H1 (cell line): ENCODE measurements at regions not wholly inside any gene's neighbourhood (a gene's known extent, or its start where the extent isn't known, plus 50 kb on each side); places are given as distances from the start of the nearest gene placed in this dataset.

Experiments
- CTCF ChIA-PET: fragments of 300-600 bp; sonication (Branson Sonifier 250); formaldehyde crosslinking; loops from one replicate; lab custom pipeline; 2021; ENCODE audit not compliant: partially characterized antibody; lab: Charles Lee
- POLR2A ChIA-PET: fragments of 300-600 bp; sonication (Branson Sonifier 250); formaldehyde crosslinking; loops from one replicate; lab custom pipeline; 2021; ENCODE audit warnings: inconsistent platforms; ENCODE audit not compliant: partially characterized antibody; lab: Charles Lee
- DNase-seq, 2 experiments: peaks; one replicate each; pipeline versions ENCODE4 v3.0.0 to v3.0.0-alpha.2; 2010 to 2022; ENCODE audit warnings: low spot score in 2 of 2, low read depth in 1 of 2, mixed read lengths in 1 of 2
- FAIRE-seq: peaks from 2 replicates; lab custom pipeline; 2011; peaks lifted over from hg19 to GRCh38; lab: Jason Lieb, UNC
- H2AFZ ChIP-seq: 2 replicates; pipeline ENCODE4 v1.8.1; 2012; ENCODE audit warnings: low read length, inconsistent platforms
- H2AK5ac ChIP-seq: 2 replicates; pipeline ENCODE4 v1.6.1; 2013; ENCODE audit warnings: low read depth, low read length
- H2BK120ac ChIP-seq: replicated peaks from 2 replicates; pipeline ENCODE3; 2013; ENCODE audit warnings: low read depth, low read length, inconsistent platforms
- H2BK12ac ChIP-seq: 2 replicates; pipeline ENCODE4 v1.6.1; 2013; ENCODE audit warnings: low read depth, low read length
- H2BK15ac ChIP-seq: 2 replicates; pipeline ENCODE4 v1.6.1; 2013; ENCODE audit warnings: low read length
- H2BK20ac ChIP-seq: 2 replicates; pipeline ENCODE4 v1.6.1; 2013; ENCODE audit warnings: low read length
- H2BK5ac ChIP-seq: 2 replicates; pipeline ENCODE4 v1.6.1; 2013; ENCODE audit warnings: low read depth, low read length
- H3K14ac ChIP-seq: 2 replicates; pipeline ENCODE4 v1.6.1; 2013; ENCODE audit warnings: inconsistent platforms; ENCODE audit not compliant: insufficient read length
- H3K18ac ChIP-seq: 2 replicates; pipeline ENCODE4 v1.6.1; 2013; ENCODE audit warnings: low read length; ENCODE audit errors: extremely low read depth
- H3K23ac ChIP-seq: 2 replicates; pipeline ENCODE4 v1.6.1; 2013; ENCODE audit warnings: inconsistent platforms; ENCODE audit not compliant: insufficient read length
- H3K23me2 ChIP-seq: 2 replicates; pipeline ENCODE4 v1.6.1; 2013; ENCODE audit warnings: low read depth, low read length
- H3K27ac ChIP-seq: 2 replicates; pipeline ENCODE4 v1.6.1; 2011; ENCODE audit warnings: low read depth, low read length, inconsistent platforms
- H3K27me3 ChIP-seq, 4 experiments: replicated peaks in 1 of 4; 1 replicate in 1 of 4; 2 replicates in 3 of 4; pipeline versions ENCODE4 v1.6.1 to v1.8.1; 2011 to 2013; ENCODE audit warnings: low read length in 3 of 4, mild to moderate bottlenecking in 3 of 4, inconsistent platforms in 2 of 4, mixed read lengths in 2 of 4, moderate library complexity in 1 of 4; ENCODE audit not compliant: control insufficient read depth in 3 of 4, insufficient read depth in 3 of 4; ENCODE audit errors: extremely low read depth in 1 of 4
- H3K36me3 ChIP-seq, 4 experiments: 2 replicates each; pipeline versions ENCODE4 v1.6.1 to v1.8.1; 2011 to 2013; ENCODE audit warnings: mild to moderate bottlenecking in 4 of 4, low read length in 3 of 4, moderate library complexity in 2 of 4, control low read depth in 1 of 4, inconsistent platforms in 1 of 4; ENCODE audit not compliant: insufficient read depth in 4 of 4, control insufficient read depth in 2 of 4
- H3K4ac ChIP-seq: replicated peaks from 2 replicates; pipeline ENCODE3; 2013; ENCODE audit warnings: low read length, low read depth, mixed read lengths, inconsistent platforms; ENCODE audit not compliant: insufficient read length
- H3K4me1 ChIP-seq, 4 experiments: replicated peaks in 1 of 4; 1 replicate in 1 of 4; 2 replicates in 3 of 4; pipeline versions ENCODE4 v1.6.1 to v1.8.1; 2011 to 2013; ENCODE audit warnings: low read length in 3 of 4, inconsistent platforms in 2 of 4, mixed read lengths in 1 of 4; ENCODE audit not compliant: insufficient read depth in 4 of 4, control insufficient read depth in 3 of 4
- H3K4me2 ChIP-seq, 2 experiments: 2 replicates each; pipeline versions ENCODE4 v1.6.1 to v1.8.1; 2011 to 2013; ENCODE audit warnings: low read depth in 2 of 2, low read length in 2 of 2, control low read depth in 1 of 2, inconsistent platforms in 1 of 2, mild to moderate bottlenecking in 1 of 2; ENCODE audit not compliant: insufficient read depth in 1 of 2
- H3K4me3 ChIP-seq, 4 experiments: fragments of 200-600, 300-600 bp in 1 of 4; sonication (generic), shearing (Covaris generic), sonication (Bioruptor Twin) in 1 of 4; 2 replicates each; pipeline versions ENCODE4 v1.5.1 to v1.8.1; 2011 to 2016; ENCODE audit warnings: low read length in 4 of 4, low read depth in 3 of 4, control low read depth in 2 of 4, inconsistent platforms in 2 of 4, mild to moderate bottlenecking in 2 of 4, mixed read lengths in 1 of 4, moderate library complexity in 1 of 4; ENCODE audit not compliant: insufficient read depth in 2 of 4; ENCODE audit errors: extremely low read depth in 1 of 4
- H3K56ac ChIP-seq: replicated peaks from 2 replicates; pipeline ENCODE3; 2013; ENCODE audit warnings: low read depth, mild to moderate bottlenecking, mixed read lengths, low read length, inconsistent platforms; ENCODE audit not compliant: insufficient read length
- H3K79me1 ChIP-seq: 2 replicates; pipeline ENCODE4 v1.6.1; 2013; ENCODE audit warnings: low read depth, low read length, control low read depth
- H3K79me2 ChIP-seq, 2 experiments: 2 replicates each; pipeline versions ENCODE4 v1.6.1 to v1.8.1; 2012 to 2013; ENCODE audit warnings: low read length in 2 of 2, mild to moderate bottlenecking in 2 of 2, inconsistent platforms in 1 of 2; ENCODE audit not compliant: insufficient read depth in 2 of 2, control insufficient read depth in 1 of 2
- H3K9ac ChIP-seq, 4 experiments: replicated peaks in 1 of 4; 1 replicate in 1 of 4; 2 replicates in 3 of 4; pipeline versions ENCODE4 v1.6.1 to v1.8.1; 2011 to 2013; ENCODE audit warnings: low read depth in 3 of 4, low read length in 3 of 4, control low read depth in 2 of 4, mild to moderate bottlenecking in 2 of 4, moderate library complexity in 2 of 4, inconsistent platforms in 1 of 4; ENCODE audit errors: extremely low read depth in 1 of 4
- H3K9me3 ChIP-seq, 2 experiments: 2 replicates each; pipeline versions ENCODE4 v1.6.1 to v1.8.1; 2012 to 2013; ENCODE audit warnings: mild to moderate bottlenecking in 2 of 2, moderate library complexity in 2 of 2, control low read depth in 1 of 2, inconsistent platforms in 1 of 2, low read depth in 1 of 2, low read length in 1 of 2, mixed read lengths in 1 of 2; ENCODE audit not compliant: insufficient read depth in 2 of 2
- H4K20me1 ChIP-seq, 2 experiments: replicated peaks in 1 of 2; 2 replicates each; pipeline versions ENCODE3 to v1.8.1; 2011 to 2013; ENCODE audit warnings: inconsistent platforms in 2 of 2, low read length in 2 of 2, mild to moderate bottlenecking in 1 of 2; ENCODE audit not compliant: insufficient read depth in 2 of 2, control insufficient read depth in 1 of 2
- H4K5ac ChIP-seq: 2 replicates; pipeline ENCODE4 v1.6.1; 2013; ENCODE audit warnings: low read length, low read depth, mixed read lengths, inconsistent platforms; ENCODE audit not compliant: insufficient read length
- H4K8ac ChIP-seq: 2 replicates; pipeline ENCODE4 v1.8.0; 2013; ENCODE audit warnings: mild to moderate bottlenecking, moderate library complexity, low read length, inconsistent platforms; ENCODE audit not compliant: insufficient read depth; ENCODE audit errors: extremely low read depth
- H4K91ac ChIP-seq: replicated peaks from 2 replicates; pipeline ENCODE3; 2013; ENCODE audit warnings: low read length, mixed read lengths, inconsistent platforms; ENCODE audit not compliant: insufficient read length
- ASH2L ChIP-seq: fragments of 200-600, 300-600 bp; sonication (generic); IDR thresholded peaks from one replicate; pipeline ENCODE4 v1.7.1; 2017; ENCODE audit warnings: low read length
- BRCA1 ChIP-seq: IDR thresholded peaks from 2 replicates; pipeline ENCODE4 v1.6.1; 2012; ENCODE audit warnings: low read depth, low read length, improper control_type of control experiment
- CBX5 ChIP-seq: fragments of 300-800, 300-1000 bp; sonication (generic); IDR thresholded peaks from 2 replicates; pipeline ENCODE4 v1.7.1; 2016; ENCODE audit warnings: antibody characterized with exemption, low read length, low read depth
- CEBPB ChIP-seq: IDR thresholded peaks from 2 replicates; pipeline ENCODE4 v1.6.1; 2012; ENCODE audit warnings: low read depth, low read length
- CTBP2 ChIP-seq: IDR thresholded peaks from 2 replicates; pipeline ENCODE4 v1.7.0; 2011; ENCODE audit warnings: borderline replicate concordance, mild to moderate bottlenecking, moderate library complexity, mixed read lengths, low read length; ENCODE audit not compliant: insufficient read depth, insufficient read length
- JUND ChIP-seq: IDR thresholded peaks from 2 replicates; pipeline ENCODE4 v1.6.1; 2011; ENCODE audit warnings: mild to moderate bottlenecking, improper control_type of control experiment, low read length
- NANOG ChIP-seq: IDR thresholded peaks from 2 replicates; pipeline ENCODE4 v1.6.1; 2011; ENCODE audit warnings: low read length, low read depth, mild to moderate bottlenecking, inconsistent platforms; ENCODE audit not compliant: insufficient read depth, poor library complexity, severe bottlenecking
- PHF8 ChIP-seq: fragments of 200-600 bp; sonication (generic); conservative IDR thresholded peaks from 2 replicates; pipeline ENCODE4 v1.7.1; 2012; ENCODE audit warnings: low read depth, mild to moderate bottlenecking, inconsistent platforms, low read length, moderate library complexity
- POLR2AphosphoS5 ChIP-seq: IDR thresholded peaks from 2 replicates; pipeline ENCODE4 v1.6.1; 2011; ENCODE audit warnings: low read depth, low read length
- POU5F1 ChIP-seq: IDR thresholded peaks from 2 replicates; pipeline ENCODE4 v1.6.1; 2011; ENCODE audit warnings: low read depth, mild to moderate bottlenecking, low read length, moderate library complexity
- SAP30 ChIP-seq: fragments of 300-600 bp; sonication (generic); IDR thresholded peaks from 2 replicates; pipeline ENCODE4 v1.7.1; 2012; ENCODE audit warnings: low read length, moderate library complexity, mild to moderate bottlenecking, inconsistent platforms; ENCODE audit not compliant: insufficient read depth, insufficient replicate concordance
- SIN3A ChIP-seq, 2 experiments: IDR thresholded peaks in 1 of 2; conservative IDR thresholded peaks in 1 of 2; 2 replicates each; pipeline ENCODE4 v1.6.1; 2011 to 2012; ENCODE audit warnings: low read length in 2 of 2, improper control_type of control experiment in 1 of 2, low read depth in 1 of 2, mild to moderate bottlenecking in 1 of 2
- SUZ12 ChIP-seq: fragments of 200-600 bp; sonication (generic); IDR thresholded peaks from 2 replicates; pipeline ENCODE4 v1.6.1; 2012; ENCODE audit warnings: mild to moderate bottlenecking, inconsistent platforms, low read length, moderate library complexity, mixed read lengths
- TAF7 ChIP-seq: optimal IDR thresholded peaks from 2 replicates; pipeline ENCODE3; 2011; ENCODE audit warnings: low read depth, mild to moderate bottlenecking, inconsistent platforms, low read length, moderate library complexity, borderline replicate concordance
- YY1 ChIP-seq: IDR thresholded peaks from 2 replicates; pipeline ENCODE4 v1.6.1; 2011; ENCODE audit warnings: low read depth, mild to moderate bottlenecking, low read length
- ZNF274 ChIP-seq: IDR thresholded peaks from 2 replicates; pipeline ENCODE4 v1.7.0; 2012; ENCODE audit warnings: low read length, borderline replicate concordance; ENCODE audit errors: extremely low read depth
- WGBS, 2 experiments: shearing (Covaris generic) in 1 of 2; methylation state at CpG; one replicate each; pipeline versions ENCODE4 v1.1.6 to v1.1.7; 2013 to 2015; ENCODE audit warnings: low lambda C conversion rate in 2 of 2, mixed read lengths in 2 of 2, inconsistent platforms in 1 of 2, low coverage in 1 of 2, missing lambda C conversion rate in 1 of 2; ENCODE audit not compliant: insufficient replicate concordance in 2 of 2, insufficient coverage in 1 of 2, insufficient read length in 1 of 2; ENCODE audit errors: extremely low coverage in 1 of 2, missing lambda C conversion rate in 1 of 2; 5-methylcytosine and 5-hydroxymethylcytosine counted together

GRCh38 chr4:177595386-177595785, 153.1 kb upstream of the AGA start:
- no peak overlapping the region for H3K4me2 ChIP-seq
- CTCF ChIA-PET, result no interaction called here
- no peak for DNase-seq
- TF ChIP-seq CBX5 (no peak), TAF7 (no peak), SAP30 (no peak), CTBP2 (no peak), SUZ12 (no peak), ZNF274 (no peak), BRCA1 (no peak), POLR2AphosphoS5 (no peak), JUND (no peak), POU5F1 (no peak), PHF8 (no peak), YY1 (no peak), NANOG (no peak), SIN3A (conservative IDR thresholded peaks at IDR 0.05 in 1 of 2, IDR thresholded peaks at IDR 0.05 in 1 of 2; ENCODE audit: low read depth in 1 of 2, low read length in 2 of 2) (no peak), CEBPB (no peak), ASH2L (no peak)

More at GRCh38 chr4:177595386-177595785, 153.1 kb upstream of the AGA start:
- no peak overlapping the region for H2BK12ac ChIP-seq
- FAIRE-seq, result no peak
- 85% methylated on average over 2 of the region's 2 CpGs; no CpG with 5 or more reads in 1 of the 2 experiments for WGBS, 2 experiments
- H3K4me3 ChIP-seq, result no peak overlapping the region
- H3K9me3 ChIP-seq, result no peaks in the 10 kb centered on the region
- H3K56ac ChIP-seq, result no peak overlapping the region
- H3K79me1 ChIP-seq, result no peaks in the 10 kb centered on the region
- no peak overlapping the region for H4K8ac ChIP-seq
- H2BK120ac ChIP-seq, result no peak overlapping the region
- no peaks in the 10 kb centered on the region for H3K23me2 ChIP-seq
- no peak overlapping the region for H2BK20ac ChIP-seq
- no peaks in the 10 kb centered on the region for H3K36me3 ChIP-seq
- no peaks in the 10 kb centered on the region for H3K79me2 ChIP-seq
- H3K18ac ChIP-seq, result no peak overlapping the region
- no peaks in the 10 kb centered on the region for H4K20me1 ChIP-seq
- no peak overlapping the region for H3K9ac ChIP-seq
- H2BK15ac ChIP-seq, result no peak overlapping the region
- no peak overlapping the region for H2AFZ ChIP-seq
- H2AK5ac ChIP-seq, result no peak overlapping the region
- H3K23ac ChIP-seq, result no peak overlapping the region
- no peak overlapping the region for H3K14ac ChIP-seq
- H4K5ac ChIP-seq, result no peak overlapping the region
- no peak overlapping the region for H4K91ac ChIP-seq
- POLR2A ChIA-PET, result no interaction called here
- H3K27me3 ChIP-seq, result no peaks in the 10 kb centered on the region
- H3K27ac ChIP-seq, result no peak overlapping the region
- H2BK5ac ChIP-seq, result no peak overlapping the region
- H3K4ac ChIP-seq, result no peak overlapping the region
- peaks cover 0 to 5% (median 1%) of the 10 kb centered on the region in 4 experiments; a peak in 2 of 7 replicates for H3K4me1 ChIP-seq
